HuH-7 (cell line): ENCODE measurements at regions not wholly inside any gene's neighbourhood (a gene's known extent, or its start where the extent isn't known, plus 50 kb on each side); places are given as distances from the start of the nearest gene placed in this dataset.
"Not testable (repeated sequence)": the region's sequence is repeated elsewhere in the genome, so short reads cannot be mapped to it uniquely, and the experiment has no call there.

Experiments
- DNase-seq: peaks from one replicate; pipeline ENCODE4 v3.0.0; 2011; ENCODE audit warnings: low spot score

DNA sequence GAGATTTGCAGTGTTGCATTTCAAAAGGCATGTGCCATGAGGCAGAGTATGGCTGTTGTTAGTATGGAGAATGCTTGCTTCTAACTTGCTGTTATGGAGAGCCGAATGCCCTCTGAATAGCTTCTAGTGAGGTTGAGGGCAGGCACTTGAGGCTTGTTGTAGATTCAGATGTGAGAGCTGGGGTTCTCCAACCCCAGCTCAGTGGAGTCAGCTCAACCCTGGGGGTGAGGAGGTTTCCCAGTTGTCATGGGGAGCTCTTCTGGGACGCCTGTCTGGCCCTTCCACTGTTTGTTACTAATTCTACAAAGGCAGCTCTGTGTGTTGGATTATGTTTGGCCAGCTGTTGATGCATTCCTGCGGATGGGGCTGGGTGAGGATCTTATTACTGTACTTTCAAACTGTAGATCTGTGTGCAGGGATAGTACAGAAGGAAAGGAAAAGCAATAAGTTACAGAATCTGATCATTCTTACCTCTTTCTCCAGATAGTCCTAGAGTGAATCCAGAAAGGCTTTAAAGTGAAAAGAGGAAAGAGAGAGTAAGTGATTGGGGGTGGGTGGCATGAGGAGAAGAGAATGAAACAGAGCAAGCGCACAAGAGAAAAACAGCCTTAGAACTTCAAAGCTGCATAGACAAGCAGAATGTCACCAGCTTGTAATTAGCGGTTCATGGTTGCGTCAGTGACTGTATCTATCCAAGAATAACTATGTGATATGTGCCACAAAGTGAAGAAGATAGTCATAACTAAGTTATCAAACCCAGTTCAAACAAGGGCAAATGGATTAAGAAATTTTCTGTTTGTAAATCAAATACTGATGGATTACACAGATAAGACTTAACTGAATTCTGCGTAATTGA is 148.7 kb downstream of the PRL start:
- DNase-seq, result no peak

DNA sequence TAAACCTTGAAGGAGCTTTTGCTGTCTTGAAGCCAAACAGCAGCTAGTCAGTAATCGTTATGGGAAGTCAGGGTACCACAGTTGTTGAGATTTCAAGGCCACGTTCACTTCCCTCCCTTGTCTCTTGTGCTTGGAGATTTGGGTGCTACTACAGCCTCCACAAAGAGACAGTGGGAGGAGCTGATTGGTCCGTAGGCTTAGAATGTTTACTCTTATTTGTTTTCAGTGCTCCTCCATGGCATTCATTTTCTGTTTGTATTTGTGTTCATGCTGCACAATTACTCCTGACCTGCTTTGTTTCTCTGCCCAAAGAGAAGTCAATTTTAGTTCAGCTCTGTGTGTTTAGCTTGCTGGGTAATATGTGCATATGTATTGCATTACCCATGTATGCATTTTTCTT is 147.7 kb downstream of the PRL start:
- no peak for DNase-seq

DNA sequence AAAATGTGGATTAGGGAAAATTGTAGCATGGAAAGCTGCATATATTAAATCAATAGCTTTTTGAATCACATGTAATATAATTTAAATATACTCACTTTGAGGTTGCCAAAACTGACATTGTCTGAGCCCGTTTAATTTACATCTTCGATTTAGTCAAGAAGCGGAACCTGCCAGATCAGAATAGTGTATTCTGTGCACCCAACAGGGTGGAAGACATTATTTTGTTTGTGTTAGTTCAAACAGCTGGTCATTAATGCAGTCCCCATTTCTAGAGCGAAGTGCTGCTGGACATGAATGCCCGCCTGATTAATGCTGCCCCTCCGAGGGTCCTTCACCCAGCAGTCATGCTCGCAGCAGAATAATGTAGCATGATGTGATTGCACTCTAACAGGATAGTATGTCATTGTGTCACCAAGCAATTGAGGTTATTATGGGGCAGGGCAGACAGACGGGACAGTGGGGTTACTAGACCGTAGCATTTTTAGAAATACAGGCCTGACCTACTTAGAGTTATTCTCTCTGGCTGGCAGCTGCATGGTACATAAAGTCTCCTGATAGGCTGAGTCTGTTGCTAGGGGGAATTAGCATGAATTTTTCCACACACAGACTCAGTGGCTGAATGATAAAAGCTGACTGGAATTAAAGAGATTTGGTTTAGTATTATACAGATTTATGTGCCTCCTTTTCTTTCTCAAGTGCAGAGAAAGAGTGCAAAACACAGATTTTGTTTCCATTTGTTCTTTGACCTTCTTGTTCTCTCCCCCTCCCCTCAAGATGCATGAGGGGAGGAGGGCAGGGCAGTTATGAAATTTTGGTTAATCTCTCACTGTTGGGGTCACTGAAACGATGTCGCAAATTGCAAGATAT is 147.1 kb downstream of the PRL start:
- no peak for DNase-seq

DNA sequence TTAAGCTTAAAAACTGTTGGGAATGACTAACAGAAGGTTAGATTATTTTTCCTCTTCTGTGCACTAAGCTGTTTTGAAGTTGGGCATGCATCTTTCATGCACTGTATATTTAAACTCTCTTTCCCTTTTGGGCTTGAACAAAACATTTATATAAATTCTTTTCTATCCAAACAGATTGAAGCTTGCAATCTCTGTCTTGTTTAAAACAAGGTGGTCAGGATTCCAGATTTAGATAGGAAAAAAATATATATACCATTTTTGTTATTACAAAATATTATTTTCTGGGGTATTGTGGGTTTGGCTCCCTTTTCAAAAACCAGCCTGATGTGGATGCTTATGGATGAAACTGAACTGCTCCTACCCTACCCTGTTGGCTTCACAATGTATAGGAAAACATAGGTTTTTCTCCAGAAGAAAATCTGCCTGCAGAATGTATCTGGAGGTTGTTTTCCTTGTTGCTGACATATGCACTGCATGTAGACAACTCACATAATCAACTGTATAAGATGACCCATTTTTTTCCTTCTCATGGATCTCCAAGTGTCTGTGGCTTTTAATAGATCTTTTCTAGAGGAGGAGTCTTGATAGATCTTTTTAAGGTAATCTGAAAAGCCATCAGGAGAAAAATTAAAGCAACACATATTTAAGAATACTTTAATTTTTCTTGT is 146.3 kb downstream of the PRL start:
- DNase-seq, result no peak

- DNase-seq, result no peak
Measured at GRCh38 chr6:22151892-22152291, 144.9 kb downstream of the PRL start.

DNA sequence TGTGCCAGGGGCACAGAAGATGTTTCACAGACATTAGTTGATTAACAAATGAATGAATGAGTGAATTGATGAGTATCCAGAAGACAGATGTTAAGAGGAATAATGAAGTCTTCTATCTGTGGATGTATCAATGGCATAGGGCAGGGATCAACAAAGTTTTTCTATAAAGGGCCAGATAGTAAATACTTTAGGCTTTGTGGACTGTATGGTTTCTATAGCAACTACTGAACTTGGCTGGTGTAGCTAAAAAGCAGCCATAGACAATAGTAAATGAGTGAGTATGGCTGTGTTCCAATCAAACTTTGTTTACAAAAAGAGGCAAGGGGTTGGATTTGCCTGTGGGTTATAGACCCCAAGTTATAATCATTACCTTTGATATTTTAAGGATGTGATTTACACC is 144.0 kb downstream of the PRL start:
- DNase-seq, result no peak

DNA sequence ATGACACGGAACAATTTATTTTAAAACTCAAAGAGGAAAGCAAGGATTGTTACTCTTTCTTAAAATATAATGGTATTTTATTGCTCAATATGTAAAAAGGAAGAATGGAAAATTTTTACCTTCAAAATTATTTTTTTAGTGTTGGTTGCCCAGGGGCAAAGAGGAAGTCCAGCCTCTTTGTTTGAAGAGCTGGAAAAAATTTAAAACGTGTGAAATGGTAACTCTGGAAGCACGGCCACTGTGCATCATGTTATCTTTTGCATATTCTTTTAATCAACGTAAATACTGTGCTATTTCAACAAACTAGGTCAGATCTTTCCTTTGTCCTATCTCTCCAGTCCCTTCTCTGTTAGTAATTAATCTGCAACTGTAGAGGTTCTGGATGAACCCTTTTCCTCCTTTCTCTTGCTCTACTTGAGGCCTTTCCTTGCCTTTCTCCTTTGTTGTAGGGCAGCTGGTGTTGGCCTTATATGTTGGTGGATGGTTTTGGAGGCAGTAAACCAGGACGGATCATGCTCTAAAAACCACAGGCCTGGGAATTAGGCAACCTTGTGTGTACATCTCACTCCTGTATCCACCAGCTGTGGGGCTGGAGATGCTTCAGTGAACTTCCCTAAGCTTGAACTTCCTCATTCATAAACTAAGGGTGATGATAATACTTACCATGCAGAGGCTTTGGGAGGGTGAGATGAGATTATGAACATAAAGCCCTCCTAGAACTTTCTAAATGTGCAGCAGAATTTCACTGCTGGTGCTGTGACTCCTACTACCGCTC is 143.3 kb downstream of the PRL start:
- DNase-seq, result no peak

DNA sequence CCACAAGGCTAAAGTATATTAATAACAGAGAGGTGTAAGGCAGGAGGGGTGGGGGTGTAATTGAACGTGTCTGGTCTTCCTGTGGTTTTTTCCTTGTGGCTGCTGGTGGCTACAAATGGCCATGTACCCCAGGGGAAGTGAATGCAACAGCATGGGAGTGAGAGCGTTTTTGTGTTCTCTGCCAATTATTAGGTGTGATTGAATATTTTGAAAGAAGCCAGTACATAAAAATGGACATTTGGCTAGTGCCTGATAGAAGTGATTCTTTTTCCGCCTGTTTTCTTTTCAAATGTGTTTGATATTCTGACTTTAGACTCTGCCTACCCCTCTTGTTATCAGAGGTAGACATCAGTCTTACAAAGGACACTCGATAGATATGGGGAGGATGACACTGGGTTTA is 141.3 kb downstream of the PRL start:
- DNase-seq, result no peak

DNA sequence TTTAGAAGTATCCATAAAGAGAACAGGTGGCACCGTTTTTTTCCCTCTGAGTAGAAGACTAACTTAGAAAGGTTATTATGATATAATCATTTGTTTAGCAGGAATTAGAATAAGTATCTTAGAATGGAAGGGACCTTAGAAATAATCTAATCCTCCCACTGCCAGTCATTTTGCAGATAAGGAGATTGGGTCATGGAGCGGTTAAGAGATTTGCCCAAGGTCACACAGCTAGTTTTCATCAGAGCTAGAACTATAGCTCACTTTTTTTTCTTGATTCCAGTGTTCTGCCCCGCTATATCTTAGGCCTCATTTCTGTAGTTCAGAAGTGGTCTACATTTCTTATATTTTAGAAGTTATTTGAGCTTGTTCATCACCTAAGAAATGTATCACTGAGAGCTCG is 139.6 kb downstream of the PRL start:
- no peak for DNase-seq

DNA sequence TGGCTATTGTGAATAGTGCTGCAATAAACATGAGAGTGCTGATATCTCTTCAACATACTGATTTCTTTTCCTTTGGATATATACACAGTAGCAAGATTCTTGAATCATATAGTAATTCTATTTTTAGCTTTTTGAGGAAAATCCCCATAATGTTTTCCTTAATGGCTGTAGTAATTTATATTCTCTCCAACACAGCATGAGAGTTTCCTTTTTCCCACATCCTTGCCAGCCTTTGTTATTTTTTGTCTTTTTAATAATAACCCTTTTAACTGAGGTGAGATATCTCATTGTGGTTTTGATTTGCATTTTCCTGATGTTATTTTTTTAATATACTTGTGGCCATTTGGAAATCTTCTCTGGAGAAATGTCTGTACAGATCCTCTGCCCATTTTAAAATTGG is 132.6 kb downstream of the PRL start:
- DNase-seq, result no peak

DNA sequence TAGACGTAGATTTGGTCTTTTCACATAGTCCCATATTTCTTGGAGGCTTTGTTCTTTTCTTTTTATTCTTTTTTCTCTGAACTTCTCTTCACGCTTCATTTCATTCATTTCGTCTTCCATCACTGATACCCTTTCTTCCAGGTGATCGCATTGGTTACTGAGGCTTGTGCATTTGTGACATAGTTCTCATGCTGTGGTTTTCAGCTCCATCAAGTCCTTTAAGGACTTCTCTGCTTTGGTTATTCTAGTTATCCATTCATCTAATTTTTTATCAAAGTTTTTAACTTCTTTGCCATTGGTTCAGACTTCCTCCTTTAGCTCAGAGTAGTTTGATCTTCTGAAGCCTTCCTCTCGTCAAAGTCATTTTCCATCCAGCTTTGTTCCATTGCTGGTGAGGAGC is 125.8 kb downstream of the PRL start:
- DNase-seq, result not testable (repeated sequence)

DNA sequence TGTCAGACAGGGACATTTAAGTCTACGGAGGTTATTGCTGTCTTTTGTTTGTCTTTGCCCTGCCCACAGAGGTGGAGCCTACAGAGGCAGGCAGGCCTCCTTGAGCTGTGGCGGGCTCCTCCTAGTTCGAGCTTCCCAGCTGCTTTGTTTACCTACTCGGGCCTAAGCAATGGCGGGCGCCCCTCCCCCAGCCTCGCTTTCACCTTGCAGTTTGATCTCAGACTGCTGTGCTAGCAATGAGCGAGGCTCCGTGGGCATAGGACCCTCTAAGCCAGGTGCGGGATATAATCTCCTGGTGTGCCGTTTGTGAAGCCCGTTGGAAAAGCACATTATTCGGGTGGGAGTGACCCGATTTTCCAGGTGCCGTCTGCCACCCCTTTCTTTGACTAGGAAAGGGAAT is 125.0 kb downstream of the PRL start:
- not testable (repeated sequence) for DNase-seq

- no peak for DNase-seq
Measured at GRCh38 chr6:22173311-22173710, 123.5 kb downstream of the PRL start.

DNA sequence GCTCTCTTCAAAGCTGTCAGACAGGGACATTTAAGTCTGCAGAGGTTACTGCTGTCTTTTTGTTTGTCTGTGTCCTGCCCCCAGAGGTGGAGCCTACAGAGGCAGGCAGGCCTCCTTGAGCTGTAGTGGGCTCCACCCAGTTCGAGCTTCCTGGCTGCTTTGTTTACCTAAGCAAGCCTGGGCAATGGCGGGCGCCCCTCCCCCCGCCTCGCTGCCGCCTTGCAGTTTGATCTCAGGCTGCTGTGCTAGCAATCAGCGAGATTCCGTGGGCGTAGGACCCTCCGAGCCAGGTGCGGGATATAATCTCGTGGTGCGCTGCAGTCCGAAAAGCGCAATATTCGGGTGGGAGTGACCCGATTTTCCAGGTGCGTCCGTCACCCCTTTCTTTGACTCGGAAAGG is 116.6 kb downstream of the PRL start:
- DNase-seq, result not testable (repeated sequence)

DNA sequence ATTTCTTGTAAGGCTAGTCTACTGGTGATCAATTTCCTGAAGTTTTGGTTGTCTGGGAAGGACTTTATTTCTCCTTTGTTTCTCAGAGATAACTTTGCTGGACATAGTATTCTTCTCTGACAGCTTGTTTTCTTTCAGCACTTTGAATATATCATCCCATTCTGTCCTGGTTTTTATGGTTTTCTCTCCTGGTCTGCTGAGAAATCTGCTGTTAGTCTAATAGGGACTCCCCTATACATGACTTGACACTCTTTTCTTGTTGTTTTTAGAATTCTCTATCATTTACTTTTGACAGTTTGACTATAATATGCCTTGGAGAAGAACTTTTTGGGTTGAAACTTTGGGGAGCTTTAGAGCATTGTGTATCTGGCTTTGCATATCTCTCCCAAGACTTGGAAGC is 112.5 kb downstream of the PRL start:
- no peak for DNase-seq

DNA sequence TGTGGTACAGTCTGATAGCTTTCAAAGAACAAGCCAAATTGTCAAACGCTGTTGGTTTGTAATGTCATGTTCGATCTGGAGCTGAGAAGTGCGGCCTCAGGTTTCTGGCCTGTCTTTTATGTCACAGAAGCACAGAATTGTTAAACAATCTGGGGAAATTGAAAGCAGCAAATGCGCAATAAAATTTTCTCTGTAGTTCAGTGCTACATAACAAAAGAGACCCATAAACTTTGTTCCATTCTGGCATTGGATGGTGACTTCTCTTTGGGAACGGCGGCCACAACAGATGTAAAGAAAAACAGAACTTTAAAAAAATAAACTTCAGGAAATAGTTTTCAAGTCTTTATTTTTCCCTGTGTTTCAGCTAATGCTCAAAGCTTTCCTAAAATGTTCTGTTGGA is 106.9 kb downstream of the PRL start:
- no peak for DNase-seq

DNA sequence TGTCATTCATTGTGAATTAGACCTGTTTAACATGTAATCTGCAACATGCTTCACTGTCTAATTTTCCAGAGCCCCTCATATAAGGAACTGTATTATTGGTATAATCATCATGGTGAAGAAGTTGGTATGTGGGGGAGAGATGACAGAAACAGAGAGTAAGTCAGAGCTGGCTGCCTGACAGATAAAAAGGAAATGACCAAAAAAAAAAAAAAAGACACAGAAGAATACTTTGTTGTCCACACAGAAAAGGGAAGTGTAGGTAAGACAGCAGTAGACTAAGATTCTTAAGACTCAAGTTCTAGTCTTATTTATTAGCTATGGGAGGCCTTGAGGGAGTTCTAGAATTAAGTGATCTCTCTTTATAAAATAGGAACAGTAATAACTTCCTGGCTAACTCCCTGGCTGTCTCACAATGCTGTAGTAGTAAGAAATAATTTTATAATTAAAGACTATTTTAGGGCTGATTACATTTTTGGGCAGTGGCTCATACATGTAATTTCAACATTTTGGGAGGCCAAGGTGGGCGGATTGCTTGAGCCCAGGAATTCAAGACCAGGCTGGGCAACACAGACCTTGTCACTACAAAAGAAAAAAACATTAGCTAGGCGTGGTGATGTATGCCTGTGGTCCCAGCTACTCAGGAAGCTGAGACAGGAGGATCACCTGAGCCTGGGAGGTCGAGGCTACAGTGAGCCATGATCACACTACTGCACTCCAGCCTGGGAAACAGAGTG is 102.5 kb downstream of the PRL start:
- DNase-seq, result no peak

- DNase-seq, result no peak
Measured at GRCh38 chr6:22199771-22200170, 97.1 kb downstream of the PRL start.

GRCh38 chr6:22204153-22204552 is 92.7 kb downstream of the PRL start:
- no peak for DNase-seq

- DNase-seq, result no peak
Measured at GRCh38 chr6:22205266-22205665, 91.6 kb downstream of the PRL start.

DNA sequence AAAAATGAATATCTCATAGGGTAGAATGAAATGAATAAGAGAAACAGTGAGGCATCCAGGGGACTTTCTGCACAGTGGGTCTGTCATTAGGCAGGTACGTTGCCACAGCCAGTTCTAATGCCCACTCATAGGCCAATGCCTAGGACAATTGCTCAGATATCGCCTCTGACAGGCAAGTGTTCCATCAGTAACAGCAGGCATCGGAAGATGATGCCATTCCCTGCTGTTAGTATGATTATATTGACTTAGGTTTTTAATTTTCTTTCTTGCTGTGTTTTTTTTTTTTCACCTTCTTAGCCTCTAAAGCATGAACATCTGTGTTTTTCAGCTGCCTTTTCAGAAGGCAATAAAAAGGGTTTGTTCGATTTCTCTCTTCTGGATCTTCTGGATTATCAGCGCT is 90.7 kb downstream of the PRL start:
- no peak for DNase-seq
